ENCODE measurements at regions not wholly inside any gene's neighbourhood (a gene's known extent, or its start where the extent isn't known, plus 50 kb on each side); places are given as distances from the start of the nearest gene placed in this dataset.

- Histone ChIP-seq H3K4me2 (ENCODE audit: low read length) (no peak overlapping the region), H3K9ac (no peak overlapping the region), H3K4me1 (peaks cover 18% of the 10 kb centered on the region), H3K36me3 (ENCODE audit: control insufficient read depth, insufficient read depth, low read length) (no peaks in the 10 kb centered on the region), H2AFZ (no peak overlapping the region), H3K9me3 (ENCODE audit: control insufficient read depth, low read length) (no peaks in the 10 kb centered on the region), H3K4me3 (ENCODE audit: low read depth, low read length) (no peak overlapping the region), H3K27ac (no peak overlapping the region), H3K79me2 (no peaks in the 10 kb centered on the region), H3K27me3 (ENCODE audit: control insufficient read depth, insufficient read depth, low read length) (no peaks in the 10 kb centered on the region)
- TF ChIP-seq CTCF (IDR thresholded peaks at IDR 0.05), result no peak
Measured at GRCh38 chr10:110355141-110355831, 50.6 kb upstream of the SMNDC1 start.

GRCh38 chr10:110355922-110356627 is 51.4 kb upstream of the SMNDC1 start:
- Histone ChIP-seq H3K27ac (no peak overlapping the region), H3K9ac (no peak overlapping the region), H3K4me3 (ENCODE audit: low read depth, low read length) (no peak overlapping the region)

GRCh38 chr10:110356628-110357245 is 52.0 kb upstream of the SMNDC1 start:
- H3K9ac ChIP-seq, result no peak overlapping the region
- H3K36me3 ChIP-seq (ENCODE audit: control insufficient read depth, insufficient read depth, low read length), result no peaks in the 10 kb centered on the region
- no peaks in the 10 kb centered on the region for H3K79me2 ChIP-seq
- H3K9me3 ChIP-seq (ENCODE audit: control insufficient read depth, low read length), result no peaks in the 10 kb centered on the region
- H3K27me3 ChIP-seq (ENCODE audit: control insufficient read depth, insufficient read depth, low read length), result no peaks in the 10 kb centered on the region
- peak overlapping the region; percentile 45 for H2AFZ ChIP-seq
- no peak for TF ChIP-seq CTCF (IDR thresholded peaks at IDR 0.05)
- H3K4me3 ChIP-seq (ENCODE audit: low read depth, low read length), result no peak overlapping the region
- H3K4me2 ChIP-seq (ENCODE audit: low read length), result no peak overlapping the region
- peaks cover 18% of the 10 kb centered on the region for H3K4me1 ChIP-seq
- peak overlapping the region; percentile 25 for H3K27ac ChIP-seq

More at GRCh38 chr10:110355922-110356627, 51.4 kb upstream of the SMNDC1 start:
- no peak for TF ChIP-seq CTCF (IDR thresholded peaks at IDR 0.05)
- Histone ChIP-seq H3K36me3 (ENCODE audit: control insufficient read depth, insufficient read depth, low read length) (no peaks in the 10 kb centered on the region), H3K27me3 (ENCODE audit: control insufficient read depth, insufficient read depth, low read length) (no peaks in the 10 kb centered on the region), H2AFZ (peak overlapping the region; percentile 45), H3K79me2 (no peaks in the 10 kb centered on the region), H3K4me2 (ENCODE audit: low read length) (no peak overlapping the region), H3K9me3 (ENCODE audit: control insufficient read depth, low read length) (no peaks in the 10 kb centered on the region), H3K4me1 (peaks cover 18% of the 10 kb centered on the region)

DNA sequence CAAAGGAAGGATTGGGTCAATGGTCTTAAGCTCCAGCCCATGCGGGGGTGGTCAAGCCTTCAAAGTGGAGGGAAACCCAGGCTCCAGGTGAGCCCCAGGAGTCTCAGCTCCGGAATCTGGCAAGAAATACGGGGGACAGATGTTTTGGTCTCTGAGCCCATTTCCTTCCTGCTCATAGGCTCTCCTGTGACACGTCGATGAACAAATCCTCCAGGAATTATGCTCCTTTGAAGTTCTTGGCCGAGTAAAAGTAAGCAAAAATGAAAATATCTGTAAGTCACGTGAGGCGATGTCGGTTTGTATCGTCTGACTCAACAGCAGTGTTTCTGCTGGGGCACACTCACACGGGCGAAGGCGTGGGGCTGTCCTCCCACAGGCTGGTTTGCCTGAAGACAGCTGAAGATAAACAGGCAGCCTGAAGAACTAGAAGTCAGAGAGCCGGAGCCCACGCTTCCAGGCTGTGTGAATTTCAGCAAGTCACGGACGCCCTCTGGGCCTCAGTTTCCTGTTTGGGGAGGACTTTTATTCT is 52.6 kb upstream of the SMNDC1 start:
- H3K4me3 ChIP-seq (ENCODE audit: low read depth, low read length), result no peak overlapping the region
- TF ChIP-seq CTCF (IDR thresholded peaks at IDR 0.05), result no peak

More for the DNA sequence above, 52.6 kb upstream of the SMNDC1 start:
- Histone ChIP-seq H3K9ac (no peak overlapping the region), H3K36me3 (ENCODE audit: control insufficient read depth, insufficient read depth, low read length) (no peaks in the 10 kb centered on the region), H2AFZ (no peak overlapping the region), H3K27me3 (ENCODE audit: control insufficient read depth, insufficient read depth, low read length) (no peaks in the 10 kb centered on the region), H3K4me1 (peaks cover 18% of the 10 kb centered on the region), H3K4me2 (ENCODE audit: low read length) (no peak overlapping the region), H3K9me3 (ENCODE audit: control insufficient read depth, low read length) (no peaks in the 10 kb centered on the region), H3K79me2 (no peaks in the 10 kb centered on the region), H3K27ac (peak overlapping the region; percentile 25)

All from parathyroid adenoma (tissue), 2 donors.